ENCODE measurements at regions not wholly inside any gene's neighbourhood (a gene's known extent, or its start where the extent isn't known, plus 50 kb on each side); places are given as distances from the start of the nearest gene placed in this dataset.
"Not testable (repeated sequence)": the region's sequence is repeated elsewhere in the genome, so short reads cannot be mapped to it uniquely, and the experiment has no call there.

GRCh38 chr9:97158722-97159121 lies 119.8 kb upstream of the CTSV start:
- H2AFZ ChIP-seq (ENCODE audit: low read length); H2BK15ac ChIP-seq (ENCODE audit: low read length); H3K79me2 ChIP-seq (ENCODE audit: control insufficient read depth in 1 of 2, insufficient read depth in 2 of 2, low read length in 2 of 2); H3K56ac ChIP-seq (replicated peaks; ENCODE audit: insufficient read length, low read depth, low read length); FAIRE-seq; H4K91ac ChIP-seq (replicated peaks; ENCODE audit: insufficient read length, low read length); H3K9ac ChIP-seq (replicated peaks in 1 of 4; ENCODE audit: extremely low read depth in 1 of 4, low read depth in 3 of 4, low read length in 3 of 4); H3K23ac ChIP-seq (ENCODE audit: insufficient read length); H2AK5ac ChIP-seq (ENCODE audit: low read depth, low read length); H3K4ac ChIP-seq (replicated peaks; ENCODE audit: insufficient read length, low read depth, low read length); H3K79me1 ChIP-seq (ENCODE audit: low read depth, low read length); H3K23me2 ChIP-seq (ENCODE audit: low read depth, low read length); H3K9me3 ChIP-seq (ENCODE audit: insufficient read depth in 2 of 2, low read depth in 1 of 2, low read length in 1 of 2); H3K27me3 ChIP-seq (replicated peaks in 1 of 4; ENCODE audit: control insufficient read depth in 3 of 4, extremely low read depth in 1 of 4, insufficient read depth in 3 of 4, low read length in 3 of 4); H2BK12ac ChIP-seq (ENCODE audit: low read depth, low read length); H3K4me3 ChIP-seq (ENCODE audit: extremely low read depth in 1 of 4, insufficient read depth in 2 of 4, low read depth in 3 of 4, low read length in 4 of 4); POLR2A ChIA-PET (ENCODE audit: partially characterized antibody); H3K4me1 ChIP-seq (replicated peaks in 1 of 4; ENCODE audit: control insufficient read depth in 3 of 4, insufficient read depth in 4 of 4, low read length in 3 of 4); H3K4me2 ChIP-seq (ENCODE audit: insufficient read depth in 1 of 2, low read depth in 2 of 2, low read length in 2 of 2); H3K27ac ChIP-seq (ENCODE audit: low read depth, low read length); H2BK5ac ChIP-seq (ENCODE audit: low read depth, low read length); H3K14ac ChIP-seq (ENCODE audit: insufficient read length); H4K5ac ChIP-seq (ENCODE audit: insufficient read length, low read depth, low read length); H4K20me1 ChIP-seq (replicated peaks in 1 of 2; ENCODE audit: control insufficient read depth in 1 of 2, insufficient read depth in 2 of 2, low read length in 2 of 2); H2BK120ac ChIP-seq (replicated peaks; ENCODE audit: low read depth, low read length); DNase-seq (ENCODE audit: low read depth in 1 of 2, low spot score in 2 of 2); H3K18ac ChIP-seq (ENCODE audit: extremely low read depth, low read length); H2BK20ac ChIP-seq (ENCODE audit: low read length); H4K8ac ChIP-seq (ENCODE audit: extremely low read depth, insufficient read depth, low read length): not testable (repeated sequence)
- WGBS, 2 experiments (ENCODE audit: extremely low coverage in 1 of 2, insufficient coverage in 1 of 2, insufficient read length in 1 of 2, insufficient replicate concordance in 2 of 2, low coverage in 1 of 2, low lambda C conversion rate in 2 of 2, missing lambda C conversion rate in 1 of 2) = 89% methylated on average over 3 of the region's 3 CpGs; no CpG with 5 or more reads in 1 of the 2 experiments
- H3K36me3 ChIP-seq (ENCODE audit: control insufficient read depth in 2 of 4, insufficient read depth in 4 of 4, low read length in 3 of 4) = peaks cover 15 to 81% (median 55%) of the 10 kb centered on the region in 4 experiments
- CTCF ChIA-PET (ENCODE audit: partially characterized antibody) = interaction anchor here (2.1 kb wide), 1 partner anchor 302 kb away, joined by 6 read pairs; no protein-coding TSS in a partner anchor

- not testable (repeated sequence) for H3K4ac ChIP-seq (replicated peaks; ENCODE audit: insufficient read length, low read depth, low read length)
Observed at GRCh38 chr9:97155441-97155840, 116.5 kb upstream of the CTSV start.

More at GRCh38 chr9:97155441-97155840, 116.5 kb upstream of the CTSV start:
- DNase-seq (ENCODE audit: low read depth in 1 of 2, low spot score in 2 of 2); H2BK20ac ChIP-seq (ENCODE audit: low read length); H3K23ac ChIP-seq (ENCODE audit: insufficient read length); H3K56ac ChIP-seq (replicated peaks; ENCODE audit: insufficient read length, low read depth, low read length); H2AK5ac ChIP-seq (ENCODE audit: low read depth, low read length); H2BK120ac ChIP-seq (replicated peaks; ENCODE audit: low read depth, low read length); H3K9me3 ChIP-seq (ENCODE audit: insufficient read depth in 2 of 2, low read depth in 1 of 2, low read length in 1 of 2); H2AFZ ChIP-seq (ENCODE audit: low read length); H3K14ac ChIP-seq (ENCODE audit: insufficient read length); H4K8ac ChIP-seq (ENCODE audit: extremely low read depth, insufficient read depth, low read length); H4K20me1 ChIP-seq (replicated peaks in 1 of 2; ENCODE audit: control insufficient read depth in 1 of 2, insufficient read depth in 2 of 2, low read length in 2 of 2); H4K91ac ChIP-seq (replicated peaks; ENCODE audit: insufficient read length, low read length); H3K79me2 ChIP-seq (ENCODE audit: control insufficient read depth in 1 of 2, insufficient read depth in 2 of 2, low read length in 2 of 2); H3K27me3 ChIP-seq (replicated peaks in 1 of 4; ENCODE audit: control insufficient read depth in 3 of 4, extremely low read depth in 1 of 4, insufficient read depth in 3 of 4, low read length in 3 of 4); H2BK15ac ChIP-seq (ENCODE audit: low read length); FAIRE-seq; H2BK12ac ChIP-seq (ENCODE audit: low read depth, low read length); H3K9ac ChIP-seq (replicated peaks in 1 of 4; ENCODE audit: extremely low read depth in 1 of 4, low read depth in 3 of 4, low read length in 3 of 4); CTCF ChIA-PET (ENCODE audit: partially characterized antibody); H3K23me2 ChIP-seq (ENCODE audit: low read depth, low read length); H4K5ac ChIP-seq (ENCODE audit: insufficient read length, low read depth, low read length); H3K18ac ChIP-seq (ENCODE audit: extremely low read depth, low read length); H2BK5ac ChIP-seq (ENCODE audit: low read depth, low read length); H3K27ac ChIP-seq (ENCODE audit: low read depth, low read length); H3K4me1 ChIP-seq (replicated peaks in 1 of 4; ENCODE audit: control insufficient read depth in 3 of 4, insufficient read depth in 4 of 4, low read length in 3 of 4); H3K79me1 ChIP-seq (ENCODE audit: low read depth, low read length); H3K4me3 ChIP-seq (ENCODE audit: extremely low read depth in 1 of 4, insufficient read depth in 2 of 4, low read depth in 3 of 4, low read length in 4 of 4); H3K4me2 ChIP-seq (ENCODE audit: insufficient read depth in 1 of 2, low read depth in 2 of 2, low read length in 2 of 2): not testable (repeated sequence)
- H3K36me3 ChIP-seq (ENCODE audit: control insufficient read depth in 2 of 4, insufficient read depth in 4 of 4, low read length in 3 of 4) = peaks cover 30 to 98% (median 73%) of the 10 kb centered on the region in 4 experiments
- WGBS, 2 experiments (ENCODE audit: extremely low coverage in 1 of 2, insufficient coverage in 1 of 2, insufficient read length in 1 of 2, insufficient replicate concordance in 2 of 2, low coverage in 1 of 2, low lambda C conversion rate in 2 of 2, missing lambda C conversion rate in 1 of 2) = 96% methylated on average over 5 of the region's 5 CpGs; no CpG with 5 or more reads in 1 of the 2 experiments
- POLR2A ChIA-PET (ENCODE audit: partially characterized antibody) = interaction anchor here (0.6 kb wide), 1 partner anchor 478 kb away, joined by 3 read pairs; the partner anchor contains the start of gene TSTD2

Measured in H1 (cell line).